ENCODE measurements at regions not wholly inside any gene's neighbourhood (a gene's known extent, or its start where the extent isn't known, plus 50 kb on each side); places are given as distances from the start of the nearest gene placed in this dataset.

GRCh38 chr4:115353370-115353769 is 239.9 kb upstream of the NDST4 start:
- no peaks in the 10 kb centered on the region for H3K27me3 ChIP-seq
- H3K4me1 ChIP-seq = no peaks in the 10 kb centered on the region
- DNase-seq (ENCODE audit: extremely low spot score in 2 of 2) = no peak
- no peak for TF ChIP-seq POLR2AphosphoS5 (IDR thresholded peaks at IDR 0.05; ENCODE audit: insufficient read depth in 1 of 2, low read depth in 1 of 2)
- TF ChIP-seq CTCF (IDR thresholded peaks at IDR 0.05) = no peak
- TF ChIP-seq POLR2A (IDR thresholded peaks at IDR 0.05) = no peak
- intact Hi-C loops (cut with DNase I) = no loop called here
- H3K9me3 ChIP-seq = no peaks in the 10 kb centered on the region
- no peak overlapping the region for H3K27ac ChIP-seq
- no peak overlapping the region for H3K4me3 ChIP-seq
- H3K36me3 ChIP-seq = no peaks in the 10 kb centered on the region

- no peaks in the 10 kb centered on the region for H3K4me1 ChIP-seq
- H3K4me3 ChIP-seq = no peak overlapping the region
- no peak overlapping the region for H3K27ac ChIP-seq
- intact Hi-C loops (cut with DNase I) = no loop called here
- no peak for TF ChIP-seq POLR2AphosphoS5 (IDR thresholded peaks at IDR 0.05; ENCODE audit: insufficient read depth in 1 of 2, low read depth in 1 of 2)
- TF ChIP-seq POLR2A (IDR thresholded peaks at IDR 0.05) = no peak
- no peak for TF ChIP-seq CTCF (IDR thresholded peaks at IDR 0.05)
- no peaks in the 10 kb centered on the region for H3K36me3 ChIP-seq
- H3K27me3 ChIP-seq = no peaks in the 10 kb centered on the region
- no peaks in the 10 kb centered on the region for H3K9me3 ChIP-seq
- DNase-seq (ENCODE audit: extremely low spot score in 2 of 2) = no peak
Observed at GRCh38 chr4:115343171-115343570, 229.8 kb upstream of the NDST4 start.

DNA sequence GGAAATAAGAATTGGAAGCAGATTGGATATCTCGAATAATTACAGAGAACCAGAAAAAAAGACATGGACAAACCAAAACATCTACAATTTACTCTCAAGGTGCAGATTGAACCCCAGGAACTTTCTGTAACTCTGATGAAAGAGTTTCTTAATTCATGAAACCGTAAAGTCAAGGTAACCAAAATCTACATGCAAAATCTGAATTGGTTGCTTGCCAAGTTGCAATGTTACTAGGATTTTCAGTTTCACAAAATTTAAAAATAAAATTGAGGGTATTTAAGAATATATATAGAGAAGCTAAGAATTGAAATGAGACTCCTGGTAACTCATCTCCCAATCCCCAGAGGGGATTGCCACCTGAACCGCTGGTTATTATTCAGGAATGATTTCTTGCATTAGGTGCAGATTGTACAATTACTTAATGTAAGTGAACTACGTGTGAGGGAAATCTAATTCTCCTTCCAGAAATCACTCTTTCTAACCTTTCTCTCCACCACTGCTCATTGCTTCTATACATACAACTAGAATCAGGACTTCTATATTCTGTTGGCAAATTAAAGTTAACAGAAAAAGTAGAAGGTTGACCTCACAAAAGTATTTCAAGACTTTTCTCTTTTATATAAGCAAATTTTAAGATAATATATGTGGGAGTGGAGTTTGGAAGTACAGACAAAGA is 221.5 kb upstream of the NDST4 start:
- no peak for TF ChIP-seq POLR2AphosphoS5 (IDR thresholded peaks at IDR 0.05; ENCODE audit: insufficient read depth in 1 of 2, low read depth in 1 of 2)
- TF ChIP-seq POLR2A (IDR thresholded peaks at IDR 0.05) = no peak
- no peak for TF ChIP-seq CTCF (IDR thresholded peaks at IDR 0.05)
- no peaks in the 10 kb centered on the region for H3K36me3 ChIP-seq
- no peaks in the 10 kb centered on the region for H3K4me1 ChIP-seq
- H3K27me3 ChIP-seq = no peaks in the 10 kb centered on the region
- no peak overlapping the region for H3K4me3 ChIP-seq
- H3K27ac ChIP-seq = no peak overlapping the region
- intact Hi-C loops (cut with DNase I) = no loop called here
- no peak for DNase-seq (ENCODE audit: extremely low spot score in 2 of 2)
- H3K9me3 ChIP-seq = no peaks in the 10 kb centered on the region

GRCh38 chr4:115332078-115332477 is 218.7 kb upstream of the NDST4 start:
- Histone ChIP-seq H3K4me1 (no peaks in the 10 kb centered on the region), H3K4me3 (no peak overlapping the region), H3K27me3 (no peaks in the 10 kb centered on the region), H3K9me3 (no peaks in the 10 kb centered on the region), H3K27ac (no peak overlapping the region), H3K36me3 (no peaks in the 10 kb centered on the region)
- DNase-seq (ENCODE audit: extremely low spot score in 2 of 2) = no peak
- intact Hi-C loops (cut with DNase I) = no loop called here
- TF ChIP-seq POLR2AphosphoS5 (IDR thresholded peaks at IDR 0.05; ENCODE audit: insufficient read depth in 1 of 2, low read depth in 1 of 2) (no peak), CTCF (IDR thresholded peaks at IDR 0.05) (no peak)

DNA sequence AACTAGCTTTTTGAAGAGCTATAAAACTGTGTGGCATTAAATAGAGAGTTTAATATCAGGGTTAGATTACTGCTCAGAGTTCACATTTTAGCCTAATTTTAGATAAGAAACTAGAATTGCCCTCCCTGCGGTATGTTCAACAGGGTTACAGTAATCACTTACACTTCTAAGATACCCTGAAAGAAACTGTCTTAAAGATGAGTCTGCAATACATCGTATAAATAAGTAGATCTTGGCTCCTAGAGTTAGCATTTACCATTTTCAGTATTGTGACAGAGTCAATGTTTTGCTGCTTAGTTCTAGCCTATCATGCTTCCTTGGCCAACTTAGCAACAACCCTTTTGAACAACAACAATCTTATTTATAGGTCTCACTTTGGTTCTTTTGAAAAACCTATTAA is 217.8 kb upstream of the NDST4 start:
- TF ChIP-seq CTCF (IDR thresholded peaks at IDR 0.05) = no peak
- no peak for TF ChIP-seq POLR2A (IDR thresholded peaks at IDR 0.05)
- no peak for TF ChIP-seq POLR2AphosphoS5 (IDR thresholded peaks at IDR 0.05; ENCODE audit: insufficient read depth in 1 of 2, low read depth in 1 of 2)
- no peaks in the 10 kb centered on the region for H3K4me1 ChIP-seq
- H3K4me3 ChIP-seq = no peak overlapping the region
- no peak for DNase-seq (ENCODE audit: extremely low spot score in 2 of 2)
- H3K36me3 ChIP-seq = no peaks in the 10 kb centered on the region
- H3K9me3 ChIP-seq = no peaks in the 10 kb centered on the region
- H3K27me3 ChIP-seq = no peaks in the 10 kb centered on the region
- intact Hi-C loops (cut with DNase I) = no loop called here
- no peak overlapping the region for H3K27ac ChIP-seq

Measured in vagina (tissue), 2 donors.